HG03175 (cell line): ENCODE measurements at regions not wholly inside any gene's neighbourhood (a gene's known extent, or its start where the extent isn't known, plus 50 kb on each side); places are given as distances from the start of the nearest gene placed in this dataset.

ENCODE experiments used
- ATAC-seq: cut with Tn5 transposase; IDR thresholded peaks from one replicate; pipeline ENCODE4 v1.9.1; 2021; ENCODE audit warnings: mild to moderate bottlenecking, moderate library complexity; ENCODE audit not compliant: unreplicated experiment

- no peak for ATAC-seq
These were observed 81.7 kb upstream of the SPHKAP start for GRCh38 chr2:228263156-228263555.

GRCh38 chr2:228261546-228261945, 80.1 kb upstream of the SPHKAP start:
- no peak for ATAC-seq

GRCh38 chr2:228257379-228257778, 75.9 kb upstream of the SPHKAP start:
- ATAC-seq: no peak

- no peak for ATAC-seq
These were observed 72.3 kb upstream of the SPHKAP start for GRCh38 chr2:228253752-228254151.

GRCh38 chr2:228247335-228247734, 65.8 kb upstream of the SPHKAP start:
- no peak for ATAC-seq

- ATAC-seq: no peak
These were observed 64.1 kb upstream of the SPHKAP start for GRCh38 chr2:228245601-228246000.

GRCh38 chr2:228242591-228242990, 61.1 kb upstream of the SPHKAP start:
- ATAC-seq: no peak

GRCh38 chr2:228239907-228240561, 58.5 kb upstream of the SPHKAP start:
- ATAC-seq: no peak

- no peak for ATAC-seq
These were observed 57.9 kb upstream of the SPHKAP start for GRCh38 chr2:228239207-228239906.
